GM12873 (cell line): ENCODE measurements at regions not wholly inside any gene's neighbourhood (a gene's known extent, or its start where the extent isn't known, plus 50 kb on each side); places are given as distances from the start of the nearest gene placed in this dataset.

Experiments used
- TF ChIP-seq, protein P1 (sequence below): IDR thresholded peaks from 2 replicates; pipeline ENCODE4 v1.5.1; 2012; ENCODE audit warnings: low read depth, mild to moderate bottlenecking, moderate library complexity, low read length, control low read depth; ENCODE audit not compliant: insufficient read depth; ENCODE audit errors: missing control alignments

- TF ChIP-seq, protein P1, sequence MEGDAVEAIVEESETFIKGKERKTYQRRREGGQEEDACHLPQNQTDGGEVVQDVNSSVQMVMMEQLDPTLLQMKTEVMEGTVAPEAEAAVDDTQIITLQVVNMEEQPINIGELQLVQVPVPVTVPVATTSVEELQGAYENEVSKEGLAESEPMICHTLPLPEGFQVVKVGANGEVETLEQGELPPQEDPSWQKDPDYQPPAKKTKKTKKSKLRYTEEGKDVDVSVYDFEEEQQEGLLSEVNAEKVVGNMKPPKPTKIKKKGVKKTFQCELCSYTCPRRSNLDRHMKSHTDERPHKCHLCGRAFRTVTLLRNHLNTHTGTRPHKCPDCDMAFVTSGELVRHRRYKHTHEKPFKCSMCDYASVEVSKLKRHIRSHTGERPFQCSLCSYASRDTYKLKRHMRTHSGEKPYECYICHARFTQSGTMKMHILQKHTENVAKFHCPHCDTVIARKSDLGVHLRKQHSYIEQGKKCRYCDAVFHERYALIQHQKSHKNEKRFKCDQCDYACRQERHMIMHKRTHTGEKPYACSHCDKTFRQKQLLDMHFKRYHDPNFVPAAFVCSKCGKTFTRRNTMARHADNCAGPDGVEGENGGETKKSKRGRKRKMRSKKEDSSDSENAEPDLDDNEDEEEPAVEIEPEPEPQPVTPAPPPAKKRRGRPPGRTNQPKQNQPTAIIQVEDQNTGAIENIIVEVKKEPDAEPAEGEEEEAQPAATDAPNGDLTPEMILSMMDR, result no peak
These were observed 143.3 kb downstream of the CTH start for GRCh38 chr1:70554341-70554740.

GRCh38 chr1:70556541-70556940 lies 145.5 kb downstream of the CTH start:
- TF ChIP-seq, protein P1, result no peak

DNA sequence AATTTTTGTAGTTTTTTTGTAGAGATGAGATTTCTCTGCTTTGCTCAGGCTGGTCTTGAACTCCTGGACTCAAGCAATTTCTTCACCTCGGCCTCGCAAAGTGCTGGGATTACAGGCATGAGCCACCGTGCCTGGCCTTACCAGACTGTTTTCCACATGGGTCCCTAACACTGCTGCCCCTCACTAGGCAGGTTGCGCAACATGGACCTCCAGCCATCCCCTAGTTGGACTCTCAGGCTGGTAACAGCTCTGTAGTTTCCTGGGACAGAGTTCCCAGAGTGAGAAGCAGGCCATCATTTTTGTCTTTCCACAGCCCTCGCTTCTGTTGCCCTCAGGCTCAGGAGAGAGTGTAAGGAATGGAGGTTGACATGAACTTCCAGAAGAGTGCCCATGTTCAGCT lies 156.1 kb downstream of the CTH start:
- TF ChIP-seq, protein P1, result no peak

DNA sequence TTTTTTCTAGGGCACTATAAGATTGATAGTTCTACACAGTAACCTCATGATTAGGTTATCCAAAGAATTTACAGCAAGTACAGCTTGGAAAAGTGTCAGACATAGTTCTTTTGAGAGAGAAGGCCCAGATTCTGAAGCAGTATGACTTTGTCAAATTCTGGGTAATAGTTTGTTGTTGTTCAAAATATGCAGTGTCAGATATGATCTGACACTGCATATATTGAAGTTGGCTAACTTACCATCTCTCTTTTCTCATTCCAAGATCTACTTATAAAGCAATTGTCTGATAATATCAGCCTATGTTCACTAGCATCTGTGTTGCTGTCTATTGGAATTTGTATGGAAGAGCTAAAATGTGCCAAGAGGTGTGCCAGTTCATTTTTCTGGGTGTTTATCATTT lies 160.1 kb downstream of the CTH start:
- TF ChIP-seq, protein P1, result no peak

DNA sequence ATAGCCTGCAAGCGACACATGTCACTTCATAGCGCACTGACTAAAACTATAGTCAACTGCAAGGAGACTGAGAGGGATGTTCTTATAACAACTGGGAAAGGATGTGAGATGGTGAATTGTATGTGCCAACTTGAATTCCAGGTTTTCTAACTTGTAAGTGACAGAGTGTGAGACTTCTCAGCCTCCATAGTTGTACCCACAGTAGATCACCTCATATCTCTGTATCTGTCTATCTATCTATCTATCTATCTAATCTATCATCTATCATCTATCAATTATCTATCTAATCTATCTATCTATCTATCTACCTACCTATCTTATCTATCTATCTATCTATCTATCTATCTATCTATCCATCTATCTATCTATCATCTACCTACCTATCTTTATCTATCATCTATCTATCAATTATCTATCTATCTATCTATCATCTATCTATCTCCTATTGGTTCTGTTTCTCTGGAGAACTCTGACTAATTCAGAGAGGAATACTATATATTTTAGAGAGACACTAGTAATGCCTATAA lies 162.3 kb downstream of the CTH start:
- TF ChIP-seq, protein P1, result no peak

- TF ChIP-seq, protein P1, result no peak
These were observed 170.6 kb downstream of the CTH start for GRCh38 chr1:70581661-70582060.

- TF ChIP-seq, protein P1, result no peak
These were observed 172.5 kb downstream of the CTH start for GRCh38 chr1:70583522-70583921.

DNA sequence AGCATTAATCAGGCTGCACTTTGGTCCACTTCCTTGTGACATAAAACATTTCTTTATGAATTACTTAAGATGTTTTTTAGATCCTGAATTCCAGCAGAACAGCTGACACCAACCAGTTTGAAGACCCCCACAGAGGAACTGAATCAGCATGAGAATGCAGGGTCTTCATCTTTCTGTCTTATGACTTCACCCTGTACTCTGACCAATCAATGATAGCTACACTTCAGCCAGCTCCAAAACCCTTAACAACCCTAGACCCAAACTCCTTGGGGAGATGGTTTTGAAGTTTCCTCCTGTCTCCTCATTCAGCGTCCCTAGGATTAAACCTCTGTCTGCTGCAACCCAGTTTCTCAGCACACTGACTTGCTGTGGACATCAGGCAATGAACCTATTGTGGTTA lies 175.0 kb downstream of the CTH start:
- TF ChIP-seq, protein P1, result no peak
